Kidney (tissue), 13 donors: ENCODE measurements at regions not wholly inside any gene's neighbourhood (a gene's known extent, or its start where the extent isn't known, plus 50 kb on each side); places are given as distances from the start of the nearest gene placed in this dataset.

Source experiments
- DNase-seq, 5 donors: peaks; one replicate each; pipeline ENCODE4 v3.0.0-alpha.2; 2013 to 2020
- FAIRE-seq: peaks from 2 replicates; lab custom pipeline; 2012; peaks lifted over from hg19 to GRCh38; lab: Jason Lieb, UNC
- H3K27ac ChIP-seq, 2 donors: one replicate each; pipeline ENCODE4 v1.7.0; 2013; ENCODE audit warnings: low read depth in 2 of 2, low read length in 2 of 2, inconsistent platforms in 1 of 2
- H3K27me3 ChIP-seq: one replicate; pipeline ENCODE4 v1.7.1; 2013; ENCODE audit warnings: low read length, inconsistent platforms; ENCODE audit not compliant: control insufficient read depth, insufficient read depth
- H3K36me3 ChIP-seq, 3 donors: one replicate each; pipeline versions ENCODE4 v1.7.0 to v1.7.1; 2013; ENCODE audit warnings: low read length in 3 of 3, control low read depth in 1 of 3, inconsistent platforms in 1 of 3; ENCODE audit not compliant: insufficient read depth in 3 of 3, control insufficient read depth in 2 of 3
- H3K4me1 ChIP-seq, 3 donors: one replicate each; pipeline versions ENCODE4 v1.7.0 to v1.7.1; 2013; ENCODE audit warnings: low read length in 3 of 3, inconsistent platforms in 1 of 3, low read depth in 1 of 3; ENCODE audit not compliant: control insufficient read depth in 2 of 3, insufficient read depth in 2 of 3
- H3K4me3 ChIP-seq, 3 donors: one replicate each; pipeline versions ENCODE4 v1.7.0 to v1.8.1; 2013; ENCODE audit warnings: low read length in 3 of 3, control low read depth in 1 of 3, inconsistent platforms in 1 of 3
- H3K9ac ChIP-seq, 3 donors: one replicate each; pipeline versions ENCODE4 v1.7.0 to v1.7.1; 2013; ENCODE audit warnings: low read length in 3 of 3, control low read depth in 1 of 3, inconsistent platforms in 1 of 3
- H3K9me3 ChIP-seq, 3 donors: one replicate each; pipeline versions ENCODE4 v1.7.0 to v1.7.1; 2013; ENCODE audit warnings: low read length in 3 of 3, control low read depth in 1 of 3, inconsistent platforms in 1 of 3; ENCODE audit not compliant: control insufficient read depth in 2 of 3, insufficient read depth in 1 of 3
- intact Hi-C: fragments of 100-400 bp; cut with DNase I; formaldehyde crosslinking; loops from one replicate; pipeline ENCODE4 v1.11.1; 2022
- TF ChIP-seq, protein P1 (sequence below): IDR thresholded peaks from 3 replicates; pipeline ENCODE4 v1.5.1; 2012; ENCODE audit warnings: mild to moderate bottlenecking, moderate library complexity, borderline replicate concordance; ENCODE audit not compliant: insufficient read depth; ENCODE audit errors: extremely low read depth
- donor health status: control.
- donor health status: control.
- donor health status: control.
- donor health status: control.
- donor health status: control.
- donor health status: DM: yes; HTN: yes; CAD: no.
- donor health status: Normal renal cell carcinoma (clear cell type).

GRCh38 chr9:30915451-30915850 lies 1469.0 kb upstream of the ACO1 start:
- DNase-seq (no peak), FAIRE-seq (no peak)
- no peak overlapping the region for H3K27ac ChIP-seq
- intact Hi-C loops, result no loop called here
- H3K9ac ChIP-seq, result no peak overlapping the region
- H3K4me3 ChIP-seq, result no peak overlapping the region
- H3K9me3 ChIP-seq, result no peaks in the 10 kb centered on the region
- no peaks in the 10 kb centered on the region for H3K36me3 ChIP-seq
- H3K27me3 ChIP-seq, result no peaks in the 10 kb centered on the region
- TF ChIP-seq, protein P1, sequence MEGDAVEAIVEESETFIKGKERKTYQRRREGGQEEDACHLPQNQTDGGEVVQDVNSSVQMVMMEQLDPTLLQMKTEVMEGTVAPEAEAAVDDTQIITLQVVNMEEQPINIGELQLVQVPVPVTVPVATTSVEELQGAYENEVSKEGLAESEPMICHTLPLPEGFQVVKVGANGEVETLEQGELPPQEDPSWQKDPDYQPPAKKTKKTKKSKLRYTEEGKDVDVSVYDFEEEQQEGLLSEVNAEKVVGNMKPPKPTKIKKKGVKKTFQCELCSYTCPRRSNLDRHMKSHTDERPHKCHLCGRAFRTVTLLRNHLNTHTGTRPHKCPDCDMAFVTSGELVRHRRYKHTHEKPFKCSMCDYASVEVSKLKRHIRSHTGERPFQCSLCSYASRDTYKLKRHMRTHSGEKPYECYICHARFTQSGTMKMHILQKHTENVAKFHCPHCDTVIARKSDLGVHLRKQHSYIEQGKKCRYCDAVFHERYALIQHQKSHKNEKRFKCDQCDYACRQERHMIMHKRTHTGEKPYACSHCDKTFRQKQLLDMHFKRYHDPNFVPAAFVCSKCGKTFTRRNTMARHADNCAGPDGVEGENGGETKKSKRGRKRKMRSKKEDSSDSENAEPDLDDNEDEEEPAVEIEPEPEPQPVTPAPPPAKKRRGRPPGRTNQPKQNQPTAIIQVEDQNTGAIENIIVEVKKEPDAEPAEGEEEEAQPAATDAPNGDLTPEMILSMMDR, result no peak
- no peaks in the 10 kb centered on the region for H3K4me1 ChIP-seq

- FAIRE-seq, result no peak
- intact Hi-C loops, result no loop called here
- DNase-seq, result no peak
- Histone ChIP-seq H3K9ac (no peak overlapping the region), H3K4me3 (no peak overlapping the region), H3K36me3 (no peaks in the 10 kb centered on the region), H3K27ac (no peak overlapping the region), H3K27me3 (no peaks in the 10 kb centered on the region), H3K4me1 (no peaks in the 10 kb centered on the region), H3K9me3 (no peaks in the 10 kb centered on the region)
- TF ChIP-seq, protein P1, result no peak
These were observed 1459.3 kb upstream of the ACO1 start for GRCh38 chr9:30925126-30925525.

DNA sequence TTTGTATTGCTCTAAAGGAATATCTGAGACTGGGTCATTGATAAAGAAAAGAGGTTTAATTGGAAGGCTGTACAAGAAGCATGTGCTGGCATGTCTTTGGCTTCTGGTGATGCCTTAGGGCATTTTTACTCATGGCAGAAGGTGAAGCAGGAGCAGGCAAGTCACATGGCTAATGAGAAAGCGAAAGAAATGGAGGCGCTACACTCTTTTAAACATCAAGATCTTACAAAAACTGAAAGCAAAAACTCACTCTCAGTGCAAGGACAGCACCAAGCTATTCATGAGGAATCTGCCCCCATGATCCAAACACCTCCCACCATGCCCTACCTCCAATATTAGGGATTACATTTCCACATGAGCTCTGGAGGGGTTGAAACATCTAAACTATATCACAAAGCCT lies 1458.8 kb upstream of the ACO1 start:
- no peaks in the 10 kb centered on the region for H3K4me1 ChIP-seq
- no peaks in the 10 kb centered on the region for H3K36me3 ChIP-seq
- H3K9me3 ChIP-seq, result no peaks in the 10 kb centered on the region
- FAIRE-seq, result no peak
- no peak overlapping the region for H3K9ac ChIP-seq
- intact Hi-C loops, result no loop called here
- no peak for DNase-seq
- no peaks in the 10 kb centered on the region for H3K27me3 ChIP-seq
- TF ChIP-seq, protein P1, result no peak
- H3K27ac ChIP-seq, result no peak overlapping the region
- H3K4me3 ChIP-seq, result no peak overlapping the region

DNA sequence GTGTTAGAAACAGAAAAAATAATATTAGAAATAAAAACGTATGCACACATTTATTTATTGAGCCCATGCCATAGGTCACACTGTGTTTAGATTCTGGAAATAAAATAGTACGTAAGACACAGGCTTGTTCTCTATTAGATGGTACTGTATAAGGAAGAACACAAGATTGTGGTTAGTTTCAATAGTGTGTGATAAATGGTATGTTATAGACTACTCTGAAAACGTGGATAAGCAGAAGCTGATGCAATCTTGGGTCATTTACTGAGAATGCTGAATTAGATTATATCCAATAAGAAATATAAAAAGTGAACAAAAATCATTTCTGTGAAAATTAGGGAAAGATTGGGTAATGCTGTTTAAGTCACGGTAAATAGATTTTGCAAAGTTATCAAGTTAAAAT lies 1456.4 kb upstream of the ACO1 start:
- Histone ChIP-seq H3K27me3 (no peaks in the 10 kb centered on the region), H3K36me3 (no peaks in the 10 kb centered on the region), H3K4me1 (no peaks in the 10 kb centered on the region), H3K27ac (no peak overlapping the region), H3K9ac (no peak overlapping the region), H3K4me3 (no peak overlapping the region), H3K9me3 (no peaks in the 10 kb centered on the region)
- intact Hi-C loops, result no loop called here
- DNase-seq (no peak), FAIRE-seq (no peak)
- TF ChIP-seq, protein P1, result no peak
